Muscle layer of duodenum (tissue), 2 donors: ENCODE measurements at regions not wholly inside any gene's neighbourhood (a gene's known extent, or its start where the extent isn't known, plus 50 kb on each side); places are given as distances from the start of the nearest gene placed in this dataset.

Experiments used
- H3K27ac ChIP-seq: one replicate; pipeline ENCODE4 v1.7.0; 2013; ENCODE audit warnings: mild to moderate bottlenecking, low read length
- H3K27me3 ChIP-seq: one replicate; pipeline ENCODE4 v1.7.0; 2013; ENCODE audit warnings: low read depth, mild to moderate bottlenecking, control low read depth, low read length
- H3K36me3 ChIP-seq, 2 donors: one replicate each; pipeline ENCODE4 v1.7.0; 2013; ENCODE audit warnings: low read length in 2 of 2, control low read depth in 1 of 2, mild to moderate bottlenecking in 1 of 2; ENCODE audit not compliant: insufficient read depth in 2 of 2, control insufficient read depth in 1 of 2
- H3K4me1 ChIP-seq, 2 donors: one replicate each; pipeline ENCODE4 v1.7.0; 2013; ENCODE audit warnings: low read length in 2 of 2, mild to moderate bottlenecking in 2 of 2, control low read depth in 1 of 2, moderate library complexity in 1 of 2; ENCODE audit not compliant: insufficient read depth in 2 of 2, control insufficient read depth in 1 of 2
- H3K4me3 ChIP-seq, 2 donors: one replicate each; pipeline ENCODE4 v1.7.0; 2013; ENCODE audit warnings: low read length in 2 of 2, low read depth in 1 of 2, mild to moderate bottlenecking in 1 of 2
- H3K9me3 ChIP-seq, 2 donors: one replicate each; pipeline ENCODE4 v1.7.0; 2013; ENCODE audit warnings: low read length in 2 of 2, control low read depth in 1 of 2, mild to moderate bottlenecking in 1 of 2; ENCODE audit not compliant: control insufficient read depth in 1 of 2
- donor health status: healthy.

DNA sequence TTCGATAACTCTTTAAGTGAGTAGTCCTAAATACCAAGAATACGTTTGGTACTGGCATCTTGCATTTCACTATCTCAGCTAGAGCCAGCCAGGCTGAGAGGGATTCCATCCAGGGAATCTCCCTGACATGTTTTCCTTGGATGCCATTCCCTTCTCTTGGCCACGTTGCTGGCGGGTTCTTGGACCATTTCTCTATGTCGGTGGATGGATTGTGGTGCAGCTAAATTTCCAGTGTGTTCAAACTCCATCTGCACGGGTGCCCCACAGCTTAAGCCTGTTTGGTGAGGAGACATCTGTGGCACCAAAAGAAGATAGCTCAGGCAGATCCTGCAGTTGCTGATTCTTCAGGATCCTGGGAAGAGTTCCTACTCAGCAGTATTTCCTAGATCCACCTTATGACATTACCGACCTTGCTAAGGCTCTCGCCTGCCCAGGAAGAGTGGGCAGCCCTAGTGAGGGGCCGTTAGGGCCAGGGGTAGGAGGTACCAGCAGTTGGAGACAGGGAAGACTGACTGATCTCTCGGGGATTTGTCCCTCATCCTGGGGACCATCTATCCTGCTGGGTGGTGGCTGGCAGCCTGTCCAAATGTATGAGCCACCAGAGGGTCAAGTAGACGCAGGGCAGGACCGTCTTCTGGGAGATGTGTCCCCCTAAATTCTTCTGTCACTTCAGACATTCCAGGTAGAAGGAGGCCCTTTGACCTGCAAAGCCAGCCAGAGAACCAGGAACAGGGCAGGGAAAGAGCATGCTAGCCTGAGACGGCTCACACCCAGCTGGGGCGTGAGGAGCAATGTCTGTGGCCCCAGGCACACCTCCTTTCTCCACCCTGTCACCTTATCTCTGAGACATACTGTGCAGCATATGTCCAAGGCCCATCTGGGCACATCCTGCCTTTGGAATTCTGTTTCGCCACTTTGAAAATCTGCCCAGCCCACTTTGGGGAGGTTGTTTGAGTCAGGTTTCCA, 72.6 kb upstream of the CAPRIN2 start:
- Histone ChIP-seq H3K4me1 (no peaks in the 10 kb centered on the region), H3K9me3 (no peaks in the 10 kb centered on the region), H3K27ac (no peak overlapping the region), H3K27me3 (no peaks in the 10 kb centered on the region), H3K4me3 (no peak overlapping the region), H3K36me3 (no peaks in the 10 kb centered on the region)

DNA sequence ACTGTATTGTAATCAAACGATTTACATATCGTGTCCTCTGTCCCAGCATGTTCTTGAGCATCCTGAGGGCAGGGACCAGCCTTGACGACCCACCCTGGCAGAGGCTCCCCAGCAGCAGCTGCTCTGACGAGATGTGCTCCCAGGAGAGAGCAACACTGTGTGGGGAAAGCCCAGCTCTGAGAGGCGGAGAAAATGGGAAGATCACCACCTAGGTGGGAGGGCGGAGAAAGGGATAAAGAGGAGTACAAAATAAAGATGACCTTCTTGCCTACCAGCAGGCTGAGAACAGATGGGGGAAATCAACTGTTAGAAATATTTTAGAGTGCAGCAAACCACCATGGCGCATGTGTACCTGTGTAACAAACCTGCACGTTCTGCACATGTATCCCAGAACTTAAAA, 71.5 kb upstream of the CAPRIN2 start:
- H3K27me3 ChIP-seq, result no peaks in the 10 kb centered on the region
- H3K27ac ChIP-seq, result no peak overlapping the region
- no peaks in the 10 kb centered on the region for H3K36me3 ChIP-seq
- H3K4me1 ChIP-seq, result no peaks in the 10 kb centered on the region
- no peak overlapping the region for H3K4me3 ChIP-seq
- no peaks in the 10 kb centered on the region for H3K9me3 ChIP-seq

DNA sequence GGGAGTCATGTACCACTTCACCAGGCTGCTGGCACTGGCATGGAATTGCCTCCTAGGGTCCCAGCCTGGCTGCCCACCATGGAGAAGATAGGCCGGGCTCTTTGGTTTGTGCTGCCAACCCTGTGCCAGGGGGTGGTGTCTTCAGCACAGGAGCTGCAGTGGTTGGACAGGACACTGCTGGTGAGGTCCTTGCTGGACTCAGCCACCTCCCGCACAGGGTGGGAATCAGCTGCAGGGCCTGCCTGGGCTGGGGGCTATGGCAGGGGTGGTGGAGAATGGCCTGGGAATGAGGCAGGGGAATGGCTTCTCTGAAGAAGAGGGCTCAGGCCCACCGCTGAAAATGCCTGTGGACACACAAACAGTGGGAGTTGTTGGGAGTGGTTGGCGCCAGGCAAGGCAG, 70.6 kb upstream of the CAPRIN2 start:
- H3K4me1 ChIP-seq, result no peaks in the 10 kb centered on the region
- no peaks in the 10 kb centered on the region for H3K36me3 ChIP-seq
- H3K27ac ChIP-seq, result no peak overlapping the region
- H3K9me3 ChIP-seq, result no peaks in the 10 kb centered on the region
- no peak overlapping the region for H3K4me3 ChIP-seq
- H3K27me3 ChIP-seq, result no peaks in the 10 kb centered on the region

DNA sequence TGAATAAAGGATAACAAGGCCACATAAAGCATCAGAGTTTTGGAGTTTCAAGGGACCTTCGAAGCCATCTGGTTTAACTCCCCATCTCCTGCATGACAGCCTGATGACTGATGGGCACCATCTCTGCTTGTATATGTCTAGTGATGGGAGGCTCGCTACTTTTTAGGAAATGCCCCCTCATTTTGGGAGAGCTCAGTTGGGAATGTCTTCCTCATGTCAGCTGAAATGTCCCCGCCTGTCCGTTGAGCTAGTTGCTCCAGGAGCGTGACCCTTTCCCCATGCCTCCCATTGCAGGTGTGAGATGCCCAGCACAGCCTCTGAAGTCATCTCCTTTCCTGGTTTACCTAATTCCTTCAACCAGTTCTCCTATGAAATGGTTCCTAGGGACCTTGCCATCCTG, 69.6 kb upstream of the CAPRIN2 start:
- Histone ChIP-seq H3K4me1 (no peaks in the 10 kb centered on the region), H3K27ac (no peak overlapping the region), H3K9me3 (no peaks in the 10 kb centered on the region), H3K27me3 (no peaks in the 10 kb centered on the region), H3K4me3 (no peak overlapping the region), H3K36me3 (no peaks in the 10 kb centered on the region)

DNA sequence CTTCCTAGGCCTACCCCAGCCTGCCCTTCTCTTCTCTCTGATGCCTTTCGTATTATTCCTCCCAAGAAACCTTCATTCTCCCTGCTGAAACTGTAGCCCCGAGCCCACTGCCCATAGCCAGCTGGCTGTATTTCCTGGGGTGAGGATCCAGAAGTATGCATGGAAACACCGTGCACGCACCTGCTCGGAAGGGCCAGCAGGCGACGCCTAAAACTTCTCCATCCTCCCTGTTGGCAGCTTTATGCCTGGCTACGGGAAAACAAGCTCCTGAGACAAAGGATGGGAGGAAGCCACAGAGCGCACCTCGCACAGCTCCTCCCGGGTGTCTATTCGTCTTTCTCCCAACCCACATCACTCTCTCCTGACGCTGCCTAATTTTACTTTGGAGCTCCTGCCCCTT, 69.0 kb upstream of the CAPRIN2 start:
- Histone ChIP-seq H3K4me3 (peak overlapping the region in 1 of 2 donors; percentile 64), H3K27me3 (no peaks in the 10 kb centered on the region), H3K4me1 (no peaks in the 10 kb centered on the region), H3K36me3 (no peaks in the 10 kb centered on the region), H3K27ac (no peak overlapping the region), H3K9me3 (no peaks in the 10 kb centered on the region)

DNA sequence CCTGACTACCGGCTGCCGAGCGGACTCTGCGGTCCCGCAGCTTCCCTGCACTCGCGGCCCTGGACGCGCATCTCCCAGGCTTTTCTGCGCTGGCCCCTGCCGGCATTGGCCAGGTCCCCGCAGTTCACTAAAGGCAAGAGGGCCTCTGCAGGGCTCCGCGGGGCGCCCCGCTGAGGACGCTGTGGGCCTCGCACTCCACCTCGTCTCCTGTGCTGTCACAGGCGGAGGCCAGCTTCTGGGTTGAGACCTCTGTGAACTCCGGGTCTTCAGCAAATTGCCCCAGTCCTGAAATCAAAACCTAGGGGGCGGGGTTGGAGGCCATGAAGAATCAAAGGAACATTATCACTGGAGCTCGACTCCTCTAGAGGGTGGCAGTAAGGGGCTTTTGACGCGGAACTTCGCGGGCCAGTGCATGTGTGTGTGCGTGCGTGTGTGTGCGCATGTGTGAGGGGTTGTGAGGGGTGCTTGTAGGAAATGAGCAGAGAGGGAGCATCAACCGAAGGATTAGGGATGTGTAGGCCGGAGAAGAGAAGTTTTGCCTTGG, 68.5 kb upstream of the CAPRIN2 start:
- Histone ChIP-seq H3K27me3 (no peaks in the 10 kb centered on the region), H3K36me3 (no peaks in the 10 kb centered on the region), H3K27ac (no peak overlapping the region), H3K4me3 (peak overlapping the region; percentile 62 to 64), H3K9me3 (no peaks in the 10 kb centered on the region), H3K4me1 (no peaks in the 10 kb centered on the region)

DNA sequence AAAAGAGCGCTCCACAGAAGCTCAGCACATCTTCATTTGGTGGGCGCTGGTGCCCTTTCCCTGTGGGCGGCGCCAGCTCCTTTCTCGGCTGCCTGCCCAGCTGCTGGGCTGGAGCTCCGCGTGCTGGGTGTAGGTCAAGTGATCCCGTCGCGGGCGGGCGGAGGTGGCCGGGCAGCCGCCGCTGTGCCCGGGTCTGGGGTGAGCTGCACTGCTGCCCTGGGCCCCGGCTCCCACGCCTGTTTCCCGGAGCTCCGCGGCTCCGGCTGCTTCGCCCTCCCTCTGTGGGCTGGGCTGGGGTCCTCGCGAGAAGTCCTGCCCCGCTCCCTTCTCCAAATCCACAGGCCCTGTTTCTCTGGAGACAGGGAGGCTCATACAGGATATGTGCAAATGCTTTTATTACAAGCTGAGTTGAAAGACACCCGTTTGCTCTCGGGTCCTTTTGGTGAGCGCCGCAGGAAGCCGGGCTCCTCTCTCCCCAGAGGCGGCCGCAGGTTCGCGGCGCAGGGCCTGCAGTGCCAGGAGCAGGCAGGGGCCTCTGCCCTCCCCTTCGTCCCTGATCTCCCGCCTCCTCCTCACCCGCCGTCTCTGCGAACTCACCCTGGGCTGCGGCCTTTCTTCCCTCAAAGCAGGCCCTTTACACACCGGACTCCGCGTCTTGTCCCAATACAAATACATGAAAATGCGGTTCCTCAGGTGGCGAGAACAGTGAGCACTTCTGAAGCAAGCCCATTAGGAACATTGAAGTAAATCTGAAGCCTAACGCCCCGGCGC, 67.8 kb upstream of the CAPRIN2 start:
- Histone ChIP-seq H3K27me3 (no peaks in the 10 kb centered on the region), H3K9me3 (no peaks in the 10 kb centered on the region), H3K4me1 (no peaks in the 10 kb centered on the region), H3K27ac (no peak overlapping the region), H3K36me3 (no peaks in the 10 kb centered on the region), H3K4me3 (peak overlapping the region; percentile 62 to 64)

DNA sequence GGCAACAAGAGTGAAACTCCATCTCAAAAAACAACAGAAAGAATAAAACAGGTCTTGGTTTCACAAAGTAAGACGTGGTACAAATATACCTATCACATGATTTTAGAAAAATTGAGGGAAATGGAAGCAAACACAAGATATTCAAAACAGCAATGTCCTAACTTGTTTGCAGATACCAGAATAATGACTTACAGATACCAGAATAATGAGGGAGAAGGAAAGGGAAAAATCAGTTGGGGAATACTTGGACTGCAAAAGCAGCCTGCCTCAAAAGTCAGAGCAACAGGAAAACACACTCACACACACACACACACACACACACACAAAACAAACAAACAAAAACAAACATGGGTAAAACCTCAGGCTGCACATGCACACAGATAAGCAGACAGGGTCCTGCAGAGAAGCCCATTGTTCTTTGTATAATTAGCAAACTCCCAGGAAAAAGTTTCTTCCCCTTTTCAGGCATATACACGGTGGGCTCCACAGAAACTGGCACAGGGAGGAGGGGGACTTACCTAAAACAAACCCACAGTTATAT, 65.7 kb upstream of the CAPRIN2 start:
- H3K27ac ChIP-seq, result no peak overlapping the region
- no peaks in the 10 kb centered on the region for H3K27me3 ChIP-seq
- H3K36me3 ChIP-seq, result no peaks in the 10 kb centered on the region
- H3K9me3 ChIP-seq, result no peaks in the 10 kb centered on the region
- no peaks in the 10 kb centered on the region for H3K4me1 ChIP-seq
- no peak overlapping the region for H3K4me3 ChIP-seq

DNA sequence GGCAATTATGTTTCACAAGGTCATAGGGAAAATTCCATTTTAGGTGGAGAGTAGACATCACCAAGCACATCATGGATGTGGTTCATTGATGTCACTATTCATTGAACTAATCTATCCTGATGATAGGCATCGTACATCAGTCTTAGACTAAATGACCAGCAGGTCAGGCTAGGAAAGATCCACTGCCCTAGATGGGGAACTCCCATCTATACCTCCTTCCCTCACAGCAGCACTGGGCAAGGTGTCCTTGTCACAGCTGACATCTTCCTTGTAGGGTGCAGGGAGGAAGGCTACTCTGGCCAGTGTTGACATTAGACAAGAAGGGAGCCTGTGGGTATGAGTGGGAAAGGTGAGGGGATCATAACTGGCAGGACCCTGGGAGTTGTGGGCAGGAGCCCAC, 63.8 kb upstream of the CAPRIN2 start:
- Histone ChIP-seq H3K36me3 (no peaks in the 10 kb centered on the region), H3K4me3 (no peak overlapping the region), H3K27me3 (no peaks in the 10 kb centered on the region), H3K27ac (no peak overlapping the region), H3K4me1 (no peaks in the 10 kb centered on the region), H3K9me3 (no peaks in the 10 kb centered on the region)

DNA sequence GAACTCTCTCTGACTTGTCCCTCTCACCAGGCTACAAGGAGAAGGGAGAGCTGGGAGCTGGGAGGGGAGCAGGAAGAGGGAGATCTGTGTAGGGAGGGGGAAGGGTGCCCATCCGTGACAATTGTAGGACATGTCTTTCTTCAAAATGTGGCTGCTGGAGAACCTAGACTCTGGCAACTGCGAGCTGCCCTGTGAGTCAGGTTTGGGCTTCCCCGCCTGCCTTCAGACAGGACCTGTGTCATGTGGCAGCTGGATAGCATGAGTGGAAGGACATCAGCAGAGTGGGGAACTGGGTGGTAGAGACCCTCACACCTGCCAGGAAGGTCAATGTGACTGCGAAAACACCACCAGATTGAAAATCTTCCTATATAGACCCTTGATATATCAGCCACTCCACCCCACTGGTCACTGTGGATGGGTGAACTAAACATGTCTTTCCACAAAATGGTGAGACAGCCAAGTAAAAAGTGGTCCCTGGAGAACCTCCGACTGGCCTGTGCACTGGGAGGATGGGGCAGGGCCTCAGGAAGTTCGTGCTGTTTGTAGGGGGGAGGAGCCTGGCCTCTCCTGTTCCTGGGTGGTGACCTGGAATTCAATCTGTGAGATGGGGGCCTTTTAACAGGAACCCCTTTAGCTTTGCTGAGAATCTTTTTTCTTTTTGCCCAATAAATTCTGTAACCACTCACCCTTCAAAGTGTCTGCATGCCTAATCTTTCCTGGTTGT, 62.2 kb upstream of the CAPRIN2 start:
- no peaks in the 10 kb centered on the region for H3K27me3 ChIP-seq

DNA sequence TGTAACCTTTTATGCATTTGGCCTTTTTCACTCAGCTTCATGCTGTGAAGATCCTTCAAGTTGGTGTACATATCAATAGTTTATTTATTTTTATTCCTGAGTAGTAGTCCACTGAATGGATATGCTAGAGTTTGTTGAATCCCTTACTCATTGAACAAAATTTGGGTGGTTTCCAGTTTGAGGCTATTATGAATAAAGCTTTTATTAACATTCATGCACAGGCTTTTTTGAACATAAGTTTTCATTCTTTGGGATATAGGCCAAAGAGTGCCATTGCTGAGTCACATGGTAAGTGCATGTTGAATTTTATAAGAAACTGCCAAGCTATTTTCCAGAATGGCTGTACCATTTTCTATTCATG, 59.5 kb upstream of the CAPRIN2 start:
- no peaks in the 10 kb centered on the region for H3K36me3 ChIP-seq
- no peak overlapping the region for H3K4me3 ChIP-seq

More for the DNA sequence above, 62.2 kb upstream of the CAPRIN2 start:
- Histone ChIP-seq H3K36me3 (no peaks in the 10 kb centered on the region), H3K4me1 (no peaks in the 10 kb centered on the region), H3K9me3 (no peaks in the 10 kb centered on the region), H3K27ac (no peak overlapping the region), H3K4me3 (no peak overlapping the region)

More for the DNA sequence above, 59.5 kb upstream of the CAPRIN2 start:
- H3K27me3 ChIP-seq, result no peaks in the 10 kb centered on the region
- no peaks in the 10 kb centered on the region for H3K9me3 ChIP-seq
- no peak overlapping the region for H3K27ac ChIP-seq
- H3K4me1 ChIP-seq, result no peaks in the 10 kb centered on the region
